Panc1 (cell line): ENCODE measurements at regions not wholly inside any gene's neighbourhood (a gene's known extent, or its start where the extent isn't known, plus 50 kb on each side); places are given as distances from the start of the nearest gene placed in this dataset.

Experiments used
- ATAC-seq: fragments of 200-7000 bp; cut with Tn5 transposase; 2 replicates; pipeline ENCODE4 v1.9.1; 2020; ENCODE audit warnings: mild to moderate bottlenecking, moderate library complexity
- BruUV-seq: library from RNA; stranded (reverse); fragments of 400-500 nt; replicated peaks from 2 replicates; lab custom pipeline; 2021; lab: Mats Ljungman, UMichigan
- CTCF ChIA-PET: fragments of 300-600 bp; sonication (Branson Sonifier 250); formaldehyde crosslinking; loops from one replicate; lab custom pipeline; 2022; ENCODE audit warnings: antibody characterized with exemption; lab: Charles Lee
- POLR2A ChIA-PET: fragments of 300-600 bp; sonication (Branson Sonifier 250); formaldehyde crosslinking; loops from one replicate; lab custom pipeline; 2022; ENCODE audit warnings: antibody characterized with exemption; lab: Charles Lee
- DNase-seq: peaks from one replicate; pipeline ENCODE4 v3.0.0-alpha.2; 2010; ENCODE audit warnings: low read depth, low spot score
- H3K27ac ChIP-seq: 2 replicates; pipeline ENCODE4 v1.5.1; 2011; ENCODE audit warnings: mild to moderate bottlenecking, low read length, inconsistent platforms
- H3K27me3 ChIP-seq: fragments of 200-500 bp; sonication (Bioruptor generic); 2 replicates; pipeline ENCODE4 v1.6.0; 2014; ENCODE audit warnings: low read length, inconsistent platforms; ENCODE audit not compliant: control insufficient read depth, insufficient read depth
- H3K36me3 ChIP-seq: fragments of 200-500 bp; sonication (Bioruptor generic); 2 replicates; pipeline ENCODE4 v1.5.1; 2014; ENCODE audit warnings: inconsistent platforms, mild to moderate bottlenecking, low read length, moderate library complexity; ENCODE audit not compliant: control insufficient read depth, insufficient read depth
- H3K4me1 ChIP-seq: 2 replicates; pipeline ENCODE4 v1.5.1; 2011; ENCODE audit warnings: inconsistent platforms, mild to moderate bottlenecking, low read length, moderate library complexity; ENCODE audit not compliant: control insufficient read depth, insufficient read depth
- H3K4me3 ChIP-seq, 2 experiments: 2 replicates each; pipeline ENCODE4 v1.5.1; 2011 to 2012; ENCODE audit warnings: low read depth in 2 of 2, low read length in 2 of 2, mild to moderate bottlenecking in 2 of 2, inconsistent platforms in 1 of 2, moderate library complexity in 1 of 2
- H3K9me3 ChIP-seq: fragments of 200-500 bp; sonication (Bioruptor generic); 2 replicates; pipeline ENCODE4 v1.5.1; 2014; ENCODE audit warnings: low read depth, mild to moderate bottlenecking, inconsistent platforms, low read length, moderate library complexity; ENCODE audit not compliant: control insufficient read depth, insufficient read depth
- CTCF ChIP-seq: fragments of 450-650 bp; IDR thresholded peaks from 2 replicates; pipeline ENCODE4 v1.5.1; 2017; ENCODE audit warnings: mild to moderate bottlenecking
- POLR2AphosphoS5 ChIP-seq: IDR thresholded peaks from 2 replicates; pipeline ENCODE4 v1.6.1; 2012; ENCODE audit warnings: mild to moderate bottlenecking, low read depth, low read length, moderate library complexity
- REST ChIP-seq, 2 experiments: IDR thresholded peaks; 2 replicates each; pipeline ENCODE4 v1.6.1; 2011 to 2012; ENCODE audit warnings: low read depth in 2 of 2, control low read depth in 1 of 2, low read length in 1 of 2, mild to moderate bottlenecking in 1 of 2, moderate library complexity in 1 of 2; ENCODE audit not compliant: insufficient read depth in 1 of 2
- SIN3A ChIP-seq: IDR thresholded peaks from 2 replicates; pipeline ENCODE4 v1.6.1; 2012; ENCODE audit warnings: low read depth, mild to moderate bottlenecking, low read length, moderate library complexity, borderline replicate concordance; ENCODE audit not compliant: insufficient read depth
- TCF7L2 ChIP-seq: IDR thresholded peaks from 2 replicates; pipeline ENCODE4 v1.6.1; 2011; ENCODE audit warnings: mild to moderate bottlenecking, low read depth, low read length, inconsistent platforms
- in situ Hi-C: cut with HindIII; loops from 2 replicates; pipeline ENCODE4 v1.10.0; 2016; ENCODE audit warnings: low sequenced_read_pairs, low pct_unique_long_range_greater_than_20kb
- intact Hi-C: fragments of 100-400 bp; cut with micrococcal nuclease; formaldehyde crosslinking; loops from one replicate; pipeline ENCODE4 v1.10.0; 2022; ENCODE audit not compliant: unreplicated experiment

GRCh38 chr3:176937994-176938393 lies 259.3 kb downstream of the TBL1XR1 start:
- ATAC-seq (no peak), DNase-seq (no peak)
- no TSS peak for BruUV-seq
- in situ Hi-C loops: no loop called here
- ChIA-PET CTCF (interaction anchor here (0.7 kb wide), 1 partner anchor 531 kb away, joined by 7 read pairs; no protein-coding TSS in a partner anchor), POLR2A (interaction anchor here (0.5 to 0.7 kb wide), 2 partner anchors 114 to 207 kb away, joined by 4 to 17 read pairs; no protein-coding TSS in a partner anchor)
- Histone ChIP-seq H3K36me3 (no peaks in the 10 kb centered on the region), H3K27me3 (no peaks in the 10 kb centered on the region), H3K4me3 (no peak overlapping the region), H3K27ac (no peak overlapping the region), H3K9me3 (no peaks in the 10 kb centered on the region), H3K4me1 (no peaks in the 10 kb centered on the region)
- TF ChIP-seq TCF7L2: no peak
- no peak for TF ChIP-seq POLR2AphosphoS5
- TF ChIP-seq REST (IDR thresholded peaks at IDR 0.05; ENCODE audit: insufficient read depth in 1 of 2, low read depth in 2 of 2, low read length in 1 of 2): no peak
- TF ChIP-seq SIN3A: no peak
- no peak for TF ChIP-seq CTCF
- intact Hi-C loops: loop anchor here (5.0 to 10.0 kb wide), 2 partner anchors 66 to 263 kb away; no protein-coding TSS in a partner anchor

GRCh38 chr3:176937541-176937940 lies 259.7 kb downstream of the TBL1XR1 start:
- H3K36me3 ChIP-seq: no peaks in the 10 kb centered on the region
- BruUV-seq: no TSS peak
- no peaks in the 10 kb centered on the region for H3K9me3 ChIP-seq
- CTCF ChIA-PET: interaction anchor here (0.7 kb wide), 1 partner anchor 530 kb away, joined by 7 read pairs; no protein-coding TSS in a partner anchor
- no peak overlapping the region for H3K4me3 ChIP-seq
- POLR2A ChIA-PET: no interaction called here
- no peaks in the 10 kb centered on the region for H3K27me3 ChIP-seq
- no peaks in the 10 kb centered on the region for H3K4me1 ChIP-seq
- intact Hi-C loops: loop anchor here (5.0 to 10.0 kb wide), 2 partner anchors 65 to 263 kb away; no protein-coding TSS in a partner anchor
- H3K27ac ChIP-seq: no peak overlapping the region
- no peak for TF ChIP-seq CTCF
- TF ChIP-seq TCF7L2: no peak
- no peak for TF ChIP-seq SIN3A
- DNase-seq (no peak), ATAC-seq (no peak)
- in situ Hi-C loops: no loop called here
